Pancreas (tissue), 10 donors: ENCODE measurements at regions not wholly inside any gene's neighbourhood (a gene's known extent, or its start where the extent isn't known, plus 50 kb on each side); places are given as distances from the start of the nearest gene placed in this dataset.

ENCODE experiments used
- ATAC-seq, 4 donors: fragments of 200-7000 bp; cut with Tn5 transposase; one replicate each; pipeline versions ENCODE4 v1.8.0 to v1.9.1; 2020; ENCODE audit warnings: mild to moderate bottlenecking in 4 of 4, moderate library complexity in 4 of 4
- DNase-seq, 6 donors: peaks; one replicate each; pipeline ENCODE4 v3.0.0-alpha.2; 2020
- FAIRE-seq: peaks from 2 replicates; lab custom pipeline; 2012; peaks lifted over from hg19 to GRCh38; lab: Jason Lieb, UNC
- H3K27ac ChIP-seq, 4 donors: fragments of 200-600 bp; sonication (generic); 1 replicate in 3 of 4; 2 replicates in 1 of 4; pipeline versions ENCODE4 v1.5.0 to v1.8.0; 2020
- H3K27me3 ChIP-seq, 4 donors: fragments of 200-600 bp; one replicate each; pipeline ENCODE4 v1.8.0; 2021
- H3K36me3 ChIP-seq, 3 donors: fragments of 200-600 bp; sonication (generic) in 1 of 3; one replicate each; pipeline versions ENCODE4 v1.5.0 to v1.8.0; 2020 to 2021
- H3K4me1 ChIP-seq, 3 donors: fragments of 200-600 bp; one replicate each; pipeline ENCODE4 v1.8.0; 2021
- H3K4me3 ChIP-seq, 4 donors: fragments of 200-600 bp; sonication (generic) in 2 of 4; one replicate each; pipeline versions ENCODE4 v1.5.0 to v1.8.0; 2020 to 2021
- H3K9me3 ChIP-seq, 4 donors: fragments of 200-600 bp; one replicate each; pipeline ENCODE4 v1.8.0; 2021
- WGBS, 2 donors: extraction: QIAGEN DNeasy Blood & Tissue Kit; methylation state at CpG; one replicate each; pipeline ENCODE4 v1.1.7; 2013; 5-methylcytosine and 5-hydroxymethylcytosine counted together
- intact Hi-C, 3 donors: fragments of 100-400 bp; cut with DNase I; formaldehyde crosslinking; loops; one replicate each; pipeline versions ENCODE4 v1.11.1 to v1.14.2; 2022
- TF ChIP-seq, protein P1 (sequence below), 4 donors: fragments of 200-600 bp; sonication (generic) in 3 of 4; IDR thresholded peaks; one replicate each; pipeline versions ENCODE4 v1.5.0 to v1.8.0; 2021; ENCODE audit warnings: antibody characterized with exemption in 4 of 4
- donor health status: healthy with polysubstance abuse.
- donor health status: DM: no; HTN: no; CAD: no; lungs with moderate emphysema.
- donor health status: DM: no; HTN: no; CAD: no.
- donor health status: control.
- donor health status: control.
- donor health status: Bipolar disorder and iron deficiency.
- donor health status: DM: yes; HTN: yes; CAD: no.
- donor health status: DM: no; HTN: no; CAD: no.
- donor health status: DM: no; HTN: no; CAD: no.
- donor health status: DM: yes; HTN: yes; CAD: no.

- no peak for DNase-seq
- TF ChIP-seq, protein P1, sequence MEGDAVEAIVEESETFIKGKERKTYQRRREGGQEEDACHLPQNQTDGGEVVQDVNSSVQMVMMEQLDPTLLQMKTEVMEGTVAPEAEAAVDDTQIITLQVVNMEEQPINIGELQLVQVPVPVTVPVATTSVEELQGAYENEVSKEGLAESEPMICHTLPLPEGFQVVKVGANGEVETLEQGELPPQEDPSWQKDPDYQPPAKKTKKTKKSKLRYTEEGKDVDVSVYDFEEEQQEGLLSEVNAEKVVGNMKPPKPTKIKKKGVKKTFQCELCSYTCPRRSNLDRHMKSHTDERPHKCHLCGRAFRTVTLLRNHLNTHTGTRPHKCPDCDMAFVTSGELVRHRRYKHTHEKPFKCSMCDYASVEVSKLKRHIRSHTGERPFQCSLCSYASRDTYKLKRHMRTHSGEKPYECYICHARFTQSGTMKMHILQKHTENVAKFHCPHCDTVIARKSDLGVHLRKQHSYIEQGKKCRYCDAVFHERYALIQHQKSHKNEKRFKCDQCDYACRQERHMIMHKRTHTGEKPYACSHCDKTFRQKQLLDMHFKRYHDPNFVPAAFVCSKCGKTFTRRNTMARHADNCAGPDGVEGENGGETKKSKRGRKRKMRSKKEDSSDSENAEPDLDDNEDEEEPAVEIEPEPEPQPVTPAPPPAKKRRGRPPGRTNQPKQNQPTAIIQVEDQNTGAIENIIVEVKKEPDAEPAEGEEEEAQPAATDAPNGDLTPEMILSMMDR (IDR thresholded peaks at IDR 0.05): no peak
- Histone ChIP-seq H3K27ac (no peak overlapping the region), H3K4me3 (no peak overlapping the region), H3K4me1 (no peaks in the 10 kb centered on the region), H3K36me3 (no peaks in the 10 kb centered on the region), H3K9me3 (no peaks in the 10 kb centered on the region), H3K27me3 (no peaks in the 10 kb centered on the region)
- ATAC-seq: no peak
- 88 to 91% methylated on average over 1 of the region's 1 CpG for WGBS, 2 donors
- intact Hi-C loops: no loop called here
- no peak for FAIRE-seq
These were observed 56.3 kb upstream of the SLC7A11 start for GRCh38 chr4:138298431-138298830.

GRCh38 chr4:138297743-138298405 is 55.7 kb upstream of the SLC7A11 start:
- Histone ChIP-seq H3K36me3 (no peaks in the 10 kb centered on the region), H3K27ac (no peak overlapping the region), H3K27me3 (no peaks in the 10 kb centered on the region), H3K4me3 (no peak overlapping the region), H3K9me3 (no peaks in the 10 kb centered on the region), H3K4me1 (no peaks in the 10 kb centered on the region)
- TF ChIP-seq, protein P1 (IDR thresholded peaks at IDR 0.05): no peak
- intact Hi-C loops: no loop called here
- FAIRE-seq: no peak
- DNase-seq: no peak
- 58 to 77% methylated on average over 3 of the region's 3 CpGs for WGBS, 2 donors
- no peak for ATAC-seq

DNA sequence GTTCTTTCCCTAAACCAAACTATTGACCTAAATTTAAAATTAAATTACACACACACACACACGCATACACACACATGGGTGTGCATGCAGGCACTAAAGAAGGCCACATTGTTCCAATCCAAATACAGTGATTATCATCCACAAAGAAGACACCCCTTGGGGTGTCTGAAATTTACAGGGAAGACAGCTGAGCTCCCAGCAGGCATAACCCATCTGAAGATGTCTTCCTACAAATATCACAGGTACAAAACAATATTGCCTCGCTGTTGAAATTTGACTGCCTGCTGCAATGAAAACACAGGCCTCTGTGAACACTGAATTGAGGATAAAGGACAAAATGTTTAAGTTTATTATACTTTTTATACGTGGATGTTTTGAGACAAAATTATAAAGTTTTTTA is 50.2 kb upstream of the SLC7A11 start:
- TF ChIP-seq, protein P1 (IDR thresholded peaks at IDR 0.05): no peak
- WGBS, 2 donors: 82 to 84% methylated on average over 3 of the region's 3 CpGs
- no peak overlapping the region for H3K4me3 ChIP-seq
- FAIRE-seq (no peak), ATAC-seq (no peak), DNase-seq (no peak)
- H3K27ac ChIP-seq: no peak overlapping the region
- no peaks in the 10 kb centered on the region for H3K27me3 ChIP-seq
- no peaks in the 10 kb centered on the region for H3K9me3 ChIP-seq
- no peaks in the 10 kb centered on the region for H3K4me1 ChIP-seq
- intact Hi-C loops: no loop called here
- H3K36me3 ChIP-seq: no peaks in the 10 kb centered on the region
